ENCODE measurements at regions not wholly inside any gene's neighbourhood (a gene's known extent, or its start where the extent isn't known, plus 50 kb on each side); places are given as distances from the start of the nearest gene placed in this dataset.

DNA sequence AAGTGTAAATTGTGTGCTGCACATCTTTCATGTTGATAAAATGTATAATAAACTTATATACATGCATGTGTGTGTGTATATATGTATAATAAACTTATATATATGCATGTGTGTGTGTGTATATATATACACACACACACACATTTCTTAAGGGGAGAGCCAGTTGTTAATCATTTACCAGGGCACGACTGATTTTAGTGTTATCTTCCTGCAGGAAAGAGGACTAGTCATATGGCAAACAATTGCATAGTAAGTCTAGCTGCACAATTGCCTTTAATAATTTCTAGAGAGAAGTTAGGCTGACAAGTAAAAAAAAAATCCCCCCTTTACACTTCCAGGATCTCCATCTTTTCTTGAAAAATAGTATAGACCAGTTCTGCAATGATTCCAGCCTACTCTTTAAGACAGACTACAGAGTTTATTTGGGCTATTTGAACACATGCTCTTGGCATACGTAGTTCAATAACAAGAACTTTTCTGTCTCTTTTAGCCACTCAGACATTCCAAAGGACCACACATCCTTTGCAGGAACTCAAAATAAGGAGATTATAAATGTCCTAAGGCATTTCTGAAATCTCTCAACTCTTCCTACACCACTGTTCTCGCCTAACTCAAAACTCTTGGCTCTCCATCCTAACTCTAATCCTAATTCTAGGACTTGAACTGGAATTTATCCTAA, 163.6 kb upstream of the SETMAR start:
- TF ChIP-seq CTCF (IDR thresholded peaks at IDR 0.05) (no peak), POLR2A (IDR thresholded peaks at IDR 0.05) (no peak)
